ENCODE measurements at regions not wholly inside any gene's neighbourhood (a gene's known extent, or its start where the extent isn't known, plus 50 kb on each side); places are given as distances from the start of the nearest gene placed in this dataset.

DNA sequence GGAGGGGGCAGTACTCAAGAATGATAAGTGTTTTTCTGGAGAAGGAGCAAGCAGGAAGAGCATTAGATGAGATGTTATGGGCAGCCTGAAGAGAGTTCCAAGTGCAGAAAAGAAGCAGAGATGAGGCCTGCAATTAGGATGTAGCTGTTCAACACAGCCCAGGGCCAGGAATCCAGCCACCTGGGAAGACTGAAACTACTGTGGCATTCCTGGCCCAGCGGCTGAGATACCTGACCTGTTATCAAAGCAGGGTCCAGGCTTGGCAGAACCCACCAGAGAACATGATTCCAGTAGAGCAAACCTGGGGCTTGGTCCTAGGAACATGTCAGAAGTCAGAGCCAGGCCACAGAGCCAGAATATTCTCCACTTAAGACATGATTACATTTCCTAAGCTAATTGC lies 73.3 kb upstream of the LRCH1 start:
- Histone ChIP-seq H3K4ac (ENCODE audit: low read depth, low read length) (no peak overlapping the region), H2BK20ac (ENCODE audit: low read depth, low read length) (no peak overlapping the region), H4K20me1 (ENCODE audit: insufficient read depth, low read length) (no peaks in the 10 kb centered on the region), H3K18ac (ENCODE audit: low read depth, low read length) (no peak overlapping the region), H3K14ac (replicated peaks; ENCODE audit: low read depth, low read length) (no peak overlapping the region), H4K5ac (ENCODE audit: low read depth, low read length) (no peak overlapping the region), H3K23ac (ENCODE audit: low read depth, low read length) (no peak overlapping the region), H3K56ac (ENCODE audit: extremely low read depth, insufficient read depth, low read length) (no peak overlapping the region), H4K91ac (ENCODE audit: insufficient read depth, low read depth, low read length) (no peak overlapping the region), H3K4me3 (ENCODE audit: insufficient read depth, low read depth, low read length) (no peak overlapping the region), H2AK9ac (replicated peaks; ENCODE audit: low read depth, low read length, poor library complexity) (no peak overlapping the region), H3K4me1 (ENCODE audit: control insufficient read depth, insufficient read depth, low read length) (no peaks in the 10 kb centered on the region), H3K9me3 (ENCODE audit: control insufficient read depth, insufficient read depth, low read length) (peaks cover 10% of the 10 kb centered on the region), H2BK15ac (ENCODE audit: low read depth, low read length) (no peak overlapping the region), H2BK5ac (ENCODE audit: low read depth, low read length, poor library complexity, severe bottlenecking) (no peak overlapping the region), H3K79me1 (ENCODE audit: low read depth in 1 of 2, low read length in 2 of 2) (no peaks in the 10 kb centered on the region), H3K4me2 (ENCODE audit: low read depth, low read length) (no peak overlapping the region), H2AFZ (replicated peaks; ENCODE audit: low read length, poor library complexity) (no peak overlapping the region), H4K8ac (ENCODE audit: low read depth in 2 of 2, low read length in 2 of 2) (no peak overlapping the region), H2AK5ac (ENCODE audit: low read depth, low read length) (no peak overlapping the region), H3K36me3 (ENCODE audit: control insufficient read depth, insufficient read depth, low read length) (no peaks in the 10 kb centered on the region), H3K27ac (ENCODE audit: insufficient read depth, low read length) (no peak overlapping the region), H3K9ac (ENCODE audit: low read depth, low read length) (no peak overlapping the region), H3K27me3 (ENCODE audit: control insufficient read depth, insufficient read depth, low read length) (no peaks in the 10 kb centered on the region; the same call in 1 of the 2 replicates), H2BK120ac (ENCODE audit: low read depth, low read length) (no peak overlapping the region), H3K9me1 (ENCODE audit: insufficient read depth, low read length) (no peaks in the 10 kb centered on the region)
- 80% methylated on average over 1 of the region's 1 CpG; no CpG with 5 or more reads in 1 of the 2 experiments for WGBS, 2 experiments (ENCODE audit: extremely low coverage in 2 of 2, insufficient read length in 1 of 2)
- intact Hi-C loops (cut with micrococcal nuclease) (no loop called here), in situ Hi-C loops (cut with MboI; ENCODE audit: low sequenced_read_pairs) (no loop called here), dilution Hi-C loops (cut with HindIII; ENCODE audit: low sequenced_read_pairs, unreplicated experiment) (no loop called here)
- BruUV-seq (replicated peaks): no TSS peak
- ChIA-PET CTCF (no interaction called here), POLR2A (ENCODE audit: unreplicated experiment) (no interaction called here)
- ATAC-seq (ENCODE audit: low read depth) (no peak), DNase-seq (no peak)
- no peak for TF ChIP-seq MAZ (IDR thresholded peaks at IDR 0.05; ENCODE audit: borderline replicate concordance, low read depth, low read length)
- no peak for TF ChIP-seq BHLHE40 (IDR thresholded peaks at IDR 0.05; ENCODE audit: low read depth, low read length)
- TF ChIP-seq RFX5 (IDR thresholded peaks at IDR 0.05; ENCODE audit: low read depth, low read length): no peak
- TF ChIP-seq CHD1 (IDR thresholded peaks at IDR 0.05; ENCODE audit: low read depth, low read length): no peak
- no peak for TF ChIP-seq NFE2L2 (IDR thresholded peaks at IDR 0.05; ENCODE audit: low read depth, low read length)
- TF ChIP-seq, protein P1, sequence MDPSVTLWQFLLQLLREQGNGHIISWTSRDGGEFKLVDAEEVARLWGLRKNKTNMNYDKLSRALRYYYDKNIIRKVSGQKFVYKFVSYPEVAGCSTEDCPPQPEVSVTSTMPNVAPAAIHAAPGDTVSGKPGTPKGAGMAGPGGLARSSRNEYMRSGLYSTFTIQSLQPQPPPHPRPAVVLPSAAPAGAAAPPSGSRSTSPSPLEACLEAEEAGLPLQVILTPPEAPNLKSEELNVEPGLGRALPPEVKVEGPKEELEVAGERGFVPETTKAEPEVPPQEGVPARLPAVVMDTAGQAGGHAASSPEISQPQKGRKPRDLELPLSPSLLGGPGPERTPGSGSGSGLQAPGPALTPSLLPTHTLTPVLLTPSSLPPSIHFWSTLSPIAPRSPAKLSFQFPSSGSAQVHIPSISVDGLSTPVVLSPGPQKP (IDR thresholded peaks at IDR 0.05; ENCODE audit: borderline replicate concordance, low read depth, low read length): no peak
- no peak for TF ChIP-seq CEBPB (IDR thresholded peaks at IDR 0.05; ENCODE audit: low read depth, low read length)
- TF ChIP-seq RAD21 (IDR thresholded peaks at IDR 0.05; ENCODE audit: low read length): no peak
- no peak for TF ChIP-seq MXI1 (IDR thresholded peaks at IDR 0.05; ENCODE audit: borderline replicate concordance, low read depth, low read length)
- no peak for TF ChIP-seq RCOR1 (IDR thresholded peaks at IDR 0.05; ENCODE audit: insufficient replicate concordance, low read length)
- TF ChIP-seq FOS (IDR thresholded peaks at IDR 0.05; ENCODE audit: low read depth, low read length): no peak
- TF ChIP-seq POLR2A (IDR thresholded peaks at IDR 0.05; ENCODE audit: low read depth, low read length): no peak
- TF ChIP-seq SMC3 (IDR thresholded peaks at IDR 0.05; ENCODE audit: low read depth, low read length): no peak
- TF ChIP-seq, protein P2, sequence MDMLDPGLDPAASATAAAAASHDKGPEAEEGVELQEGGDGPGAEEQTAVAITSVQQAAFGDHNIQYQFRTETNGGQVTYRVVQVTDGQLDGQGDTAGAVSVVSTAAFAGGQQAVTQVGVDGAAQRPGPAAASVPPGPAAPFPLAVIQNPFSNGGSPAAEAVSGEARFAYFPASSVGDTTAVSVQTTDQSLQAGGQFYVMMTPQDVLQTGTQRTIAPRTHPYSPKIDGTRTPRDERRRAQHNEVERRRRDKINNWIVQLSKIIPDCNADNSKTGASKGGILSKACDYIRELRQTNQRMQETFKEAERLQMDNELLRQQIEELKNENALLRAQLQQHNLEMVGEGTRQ (IDR thresholded peaks at IDR 0.05; ENCODE audit: low read depth, low read length): no peak
- no peak for TF ChIP-seq MAFK (IDR thresholded peaks at IDR 0.05; ENCODE audit: low read depth, low read length)
- TF ChIP-seq, protein P3, sequence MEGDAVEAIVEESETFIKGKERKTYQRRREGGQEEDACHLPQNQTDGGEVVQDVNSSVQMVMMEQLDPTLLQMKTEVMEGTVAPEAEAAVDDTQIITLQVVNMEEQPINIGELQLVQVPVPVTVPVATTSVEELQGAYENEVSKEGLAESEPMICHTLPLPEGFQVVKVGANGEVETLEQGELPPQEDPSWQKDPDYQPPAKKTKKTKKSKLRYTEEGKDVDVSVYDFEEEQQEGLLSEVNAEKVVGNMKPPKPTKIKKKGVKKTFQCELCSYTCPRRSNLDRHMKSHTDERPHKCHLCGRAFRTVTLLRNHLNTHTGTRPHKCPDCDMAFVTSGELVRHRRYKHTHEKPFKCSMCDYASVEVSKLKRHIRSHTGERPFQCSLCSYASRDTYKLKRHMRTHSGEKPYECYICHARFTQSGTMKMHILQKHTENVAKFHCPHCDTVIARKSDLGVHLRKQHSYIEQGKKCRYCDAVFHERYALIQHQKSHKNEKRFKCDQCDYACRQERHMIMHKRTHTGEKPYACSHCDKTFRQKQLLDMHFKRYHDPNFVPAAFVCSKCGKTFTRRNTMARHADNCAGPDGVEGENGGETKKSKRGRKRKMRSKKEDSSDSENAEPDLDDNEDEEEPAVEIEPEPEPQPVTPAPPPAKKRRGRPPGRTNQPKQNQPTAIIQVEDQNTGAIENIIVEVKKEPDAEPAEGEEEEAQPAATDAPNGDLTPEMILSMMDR (conservative IDR thresholded peaks at IDR 0.05; ENCODE audit: low read depth, low read length): no peak
